Rectal smooth muscle tissue (tissue), 1 donor: ENCODE measurements at regions not wholly inside any gene's neighbourhood (a gene's known extent, or its start where the extent isn't known, plus 50 kb on each side); places are given as distances from the start of the nearest gene placed in this dataset.

Experiments used
- H3K27ac ChIP-seq: one replicate; pipeline ENCODE4 v1.7.0; 2013; ENCODE audit warnings: low read depth, low read length, inconsistent platforms
- H3K27me3 ChIP-seq: one replicate; pipeline ENCODE4 v1.7.0; 2013; ENCODE audit warnings: low read length; ENCODE audit not compliant: control insufficient read depth, insufficient read depth
- H3K36me3 ChIP-seq: one replicate; pipeline ENCODE4 v1.7.0; 2013; ENCODE audit warnings: low read length; ENCODE audit not compliant: control insufficient read depth, insufficient read depth
- H3K4me1 ChIP-seq: one replicate; pipeline ENCODE4 v1.7.0; 2013; ENCODE audit warnings: low read length; ENCODE audit not compliant: control insufficient read depth, insufficient read depth
- H3K4me3 ChIP-seq: one replicate; pipeline ENCODE4 v1.7.0; 2013; ENCODE audit warnings: low read length
- H3K9ac ChIP-seq: one replicate; pipeline ENCODE4 v1.7.0; 2013; ENCODE audit warnings: low read length

- Histone ChIP-seq H3K4me1 (no peaks in the 10 kb centered on the region), H3K27me3 (no peaks in the 10 kb centered on the region), H3K36me3 (no peaks in the 10 kb centered on the region), H3K27ac (no peak overlapping the region), H3K4me3 (no peak overlapping the region), H3K9ac (no peak overlapping the region)
Observed at GRCh38 chr2:151150331-151151320, 111.0 kb downstream of the RBM43 start.

DNA sequence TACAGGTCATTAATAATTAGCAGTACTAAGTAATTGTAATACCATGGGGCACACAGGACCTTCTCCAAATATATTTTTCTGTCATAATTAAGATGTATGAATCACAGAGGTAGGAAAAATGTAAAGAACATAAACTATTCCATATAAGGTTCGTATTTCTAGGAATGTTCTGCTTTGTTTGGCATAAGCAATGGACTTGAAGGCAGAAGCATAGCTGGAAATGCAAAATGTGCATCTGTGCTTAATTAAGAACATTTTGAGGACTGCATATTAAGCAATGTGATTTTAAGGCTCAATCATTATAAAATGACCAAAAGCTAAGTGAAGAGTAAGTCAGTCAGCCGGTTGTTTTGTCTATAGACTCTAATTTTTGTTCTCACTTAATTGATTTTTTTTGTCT, 123.2 kb downstream of the RBM43 start:
- no peak overlapping the region for H3K4me3 ChIP-seq
- H3K36me3 ChIP-seq, result no peaks in the 10 kb centered on the region
- no peak overlapping the region for H3K27ac ChIP-seq
- no peaks in the 10 kb centered on the region for H3K4me1 ChIP-seq
- H3K9ac ChIP-seq, result no peak overlapping the region
- no peaks in the 10 kb centered on the region for H3K27me3 ChIP-seq

DNA sequence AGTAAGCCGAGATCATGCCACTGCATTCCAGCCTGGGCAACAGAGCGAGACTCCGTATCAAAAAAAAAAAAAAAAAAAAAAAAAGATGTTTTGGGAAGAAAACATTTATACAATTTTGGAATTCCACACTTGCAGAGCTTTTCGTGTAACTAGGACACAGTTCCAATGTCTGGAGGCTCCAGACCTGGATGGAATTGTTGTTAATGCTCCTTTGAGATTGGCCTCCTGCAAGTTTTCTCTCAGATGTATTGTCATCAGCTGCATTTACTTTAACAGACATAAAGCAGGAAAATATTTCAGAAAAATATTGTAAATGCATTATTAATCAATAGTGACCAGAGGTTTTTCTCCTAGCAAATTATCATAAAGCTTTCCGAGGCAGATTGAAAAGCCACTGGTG, 124.1 kb downstream of the RBM43 start:
- no peak overlapping the region for H3K4me3 ChIP-seq
- H3K36me3 ChIP-seq, result no peaks in the 10 kb centered on the region
- H3K9ac ChIP-seq, result no peak overlapping the region
- no peaks in the 10 kb centered on the region for H3K4me1 ChIP-seq
- no peak overlapping the region for H3K27ac ChIP-seq
- H3K27me3 ChIP-seq, result no peaks in the 10 kb centered on the region

DNA sequence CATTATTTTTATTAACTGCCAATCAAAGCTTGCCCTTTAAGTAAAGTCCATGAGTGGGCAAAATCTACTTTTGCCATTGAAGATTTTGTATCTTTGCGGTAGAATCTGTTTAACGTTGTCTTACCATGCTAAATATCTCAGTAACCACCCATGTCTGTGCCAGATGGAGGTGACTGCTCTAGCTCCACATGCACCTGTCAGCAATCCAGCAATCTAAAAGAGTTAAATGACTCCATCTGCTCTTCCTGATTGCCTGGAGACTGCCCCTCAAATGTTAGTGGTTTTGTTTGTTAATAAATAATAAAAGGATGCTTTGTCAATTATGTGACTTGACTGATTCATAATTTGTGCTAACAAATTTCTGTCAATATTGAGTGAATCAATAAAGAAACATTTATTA, 141.7 kb downstream of the RBM43 start:
- no peaks in the 10 kb centered on the region for H3K36me3 ChIP-seq
- no peak overlapping the region for H3K4me3 ChIP-seq
- no peak overlapping the region for H3K9ac ChIP-seq
- no peaks in the 10 kb centered on the region for H3K4me1 ChIP-seq
- no peak overlapping the region for H3K27ac ChIP-seq
- H3K27me3 ChIP-seq, result no peaks in the 10 kb centered on the region

DNA sequence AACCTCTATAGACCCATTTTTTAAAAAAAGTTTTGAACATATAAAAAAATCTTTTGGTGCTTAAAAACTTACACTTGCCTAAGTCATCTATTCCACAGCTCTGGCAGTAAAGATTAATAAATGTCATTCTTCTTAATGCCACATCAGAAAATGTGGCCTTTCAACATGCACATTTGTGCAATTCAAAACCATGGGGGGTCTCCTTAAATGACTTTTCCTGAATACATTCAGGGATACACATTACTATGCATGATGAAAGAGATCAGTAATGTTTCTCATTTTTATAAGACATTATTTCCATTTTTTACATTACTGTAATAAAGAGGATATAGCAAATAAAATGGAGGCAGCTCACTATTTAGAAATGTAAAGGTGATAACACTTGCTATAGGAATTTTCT, 142.3 kb downstream of the RBM43 start:
- no peak overlapping the region for H3K4me3 ChIP-seq

GRCh38 chr2:151118269-151118668, 143.4 kb downstream of the RBM43 start:
- no peaks in the 10 kb centered on the region for H3K36me3 ChIP-seq
- H3K9ac ChIP-seq, result no peak overlapping the region
- no peak overlapping the region for H3K27ac ChIP-seq
- no peaks in the 10 kb centered on the region for H3K4me1 ChIP-seq
- H3K4me3 ChIP-seq, result no peak overlapping the region
- H3K27me3 ChIP-seq, result no peaks in the 10 kb centered on the region

More for the DNA sequence above, 142.3 kb downstream of the RBM43 start:
- no peak overlapping the region for H3K27ac ChIP-seq
- no peak overlapping the region for H3K9ac ChIP-seq
- no peaks in the 10 kb centered on the region for H3K36me3 ChIP-seq
- H3K4me1 ChIP-seq, result no peaks in the 10 kb centered on the region
- H3K27me3 ChIP-seq, result no peaks in the 10 kb centered on the region

DNA sequence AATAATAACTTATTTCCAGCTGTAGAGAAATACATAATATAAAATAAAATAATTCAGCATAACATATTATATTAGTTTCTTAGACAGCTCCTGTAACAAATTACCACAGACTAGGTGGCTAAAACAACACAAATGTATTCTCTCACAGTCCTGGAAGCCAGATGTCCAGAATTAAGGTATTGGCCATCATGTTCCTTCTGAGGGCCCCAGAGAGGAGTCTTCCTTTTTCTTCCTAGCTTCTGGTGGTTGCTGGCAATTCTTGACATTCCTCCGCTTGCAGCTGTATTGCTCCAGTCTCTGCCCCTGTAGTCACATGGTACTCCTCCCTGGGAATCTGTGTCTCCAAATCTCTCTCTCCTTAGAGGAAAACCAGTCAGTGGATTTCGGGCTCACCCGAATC, 146.8 kb downstream of the RBM43 start:
- Histone ChIP-seq H3K36me3 (no peaks in the 10 kb centered on the region), H3K9ac (no peak overlapping the region), H3K27me3 (no peaks in the 10 kb centered on the region), H3K27ac (no peak overlapping the region), H3K4me1 (no peaks in the 10 kb centered on the region), H3K4me3 (no peak overlapping the region)

DNA sequence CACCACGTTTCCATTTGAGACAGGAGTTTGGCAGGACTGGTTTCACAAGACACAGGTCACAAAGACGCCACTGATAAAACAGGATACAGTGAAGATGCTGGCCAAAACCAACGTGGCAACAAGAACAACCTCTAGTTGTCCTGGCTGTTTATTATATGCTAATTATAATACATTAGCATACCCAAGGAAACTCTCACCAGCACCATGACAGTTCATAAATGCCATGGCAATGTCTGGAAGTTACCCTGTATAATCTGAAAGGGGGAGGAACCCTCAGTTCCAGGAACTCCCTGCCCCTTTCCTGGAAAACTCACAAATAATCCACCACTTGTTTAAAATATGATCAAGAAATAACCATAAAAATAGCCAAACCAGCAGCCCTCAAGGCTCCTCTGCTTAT, 148.3 kb downstream of the RBM43 start:
- no peak overlapping the region for H3K9ac ChIP-seq
- no peaks in the 10 kb centered on the region for H3K27me3 ChIP-seq
- H3K36me3 ChIP-seq, result no peaks in the 10 kb centered on the region
- H3K4me1 ChIP-seq, result no peaks in the 10 kb centered on the region
- no peak overlapping the region for H3K27ac ChIP-seq
- no peak overlapping the region for H3K4me3 ChIP-seq

DNA sequence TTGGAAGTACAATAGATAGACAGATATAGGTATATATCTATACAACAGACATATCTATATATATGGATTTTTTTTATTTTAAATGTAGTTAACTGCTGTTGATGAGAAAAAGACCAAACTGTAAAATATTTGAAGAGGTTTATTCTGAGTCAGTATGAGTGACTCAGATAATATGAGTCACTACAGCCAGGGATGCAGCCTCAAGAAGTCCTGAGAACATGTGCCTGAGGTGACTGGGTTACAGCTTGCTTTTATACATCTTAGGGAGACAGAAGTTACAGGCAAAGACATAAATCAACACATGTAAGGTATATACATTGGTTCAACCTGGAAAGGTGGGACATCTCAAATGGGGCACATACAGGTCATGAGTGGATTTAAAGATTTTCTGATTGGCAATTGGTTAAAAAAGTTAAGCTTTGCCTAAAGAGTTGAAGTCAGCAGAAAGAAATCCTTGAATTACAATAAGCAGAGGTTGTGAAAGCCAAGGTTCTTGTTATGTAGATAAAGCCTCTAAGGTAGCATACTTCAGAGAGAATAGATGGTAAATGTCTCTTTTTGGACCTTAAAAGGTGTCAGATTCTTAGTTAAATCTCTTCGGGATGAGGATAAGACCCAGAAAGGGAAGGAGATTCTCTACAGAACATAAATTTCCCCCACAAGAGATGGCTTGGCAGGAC, 149.9 kb downstream of the RBM43 start:
- Histone ChIP-seq H3K27me3 (no peaks in the 10 kb centered on the region), H3K9ac (no peak overlapping the region), H3K36me3 (no peaks in the 10 kb centered on the region), H3K4me1 (no peaks in the 10 kb centered on the region), H3K27ac (no peak overlapping the region), H3K4me3 (no peak overlapping the region)

- Histone ChIP-seq H3K27me3 (no peaks in the 10 kb centered on the region), H3K9ac (no peak overlapping the region), H3K27ac (no peak overlapping the region), H3K36me3 (no peaks in the 10 kb centered on the region), H3K4me1 (no peaks in the 10 kb centered on the region), H3K4me3 (no peak overlapping the region)
Observed at GRCh38 chr2:151106805-151107506, 154.7 kb downstream of the RBM43 start.

DNA sequence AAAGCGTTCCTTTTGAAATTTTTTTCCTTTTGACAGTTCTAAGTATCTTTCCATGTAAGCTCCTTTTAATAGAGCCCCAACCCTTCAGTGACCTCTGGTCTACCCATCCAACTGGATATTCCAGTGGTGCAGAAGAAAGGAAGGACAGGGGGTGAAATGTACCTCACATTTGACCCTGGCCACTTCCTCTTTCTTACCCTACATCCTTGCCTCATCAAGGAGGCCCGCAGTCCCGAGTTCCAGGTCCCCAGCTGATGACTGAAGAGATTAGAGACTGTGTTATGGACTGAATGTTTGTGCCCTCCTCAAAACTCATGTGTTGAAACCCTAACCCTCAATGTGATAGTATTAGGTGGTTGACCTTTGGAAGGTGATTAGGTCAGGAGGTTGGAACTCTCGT, 158.1 kb downstream of the RBM43 start:
- no peaks in the 10 kb centered on the region for H3K36me3 ChIP-seq

GRCh38 chr2:151102226-151102625, 159.4 kb downstream of the RBM43 start:
- Histone ChIP-seq H3K36me3 (no peaks in the 10 kb centered on the region), H3K9ac (no peak overlapping the region), H3K27ac (no peak overlapping the region), H3K4me3 (no peak overlapping the region), H3K27me3 (no peaks in the 10 kb centered on the region), H3K4me1 (no peaks in the 10 kb centered on the region)

More for the DNA sequence above, 158.1 kb downstream of the RBM43 start:
- H3K4me1 ChIP-seq, result no peaks in the 10 kb centered on the region
- H3K27ac ChIP-seq, result no peak overlapping the region
- H3K27me3 ChIP-seq, result no peaks in the 10 kb centered on the region
- H3K9ac ChIP-seq, result no peak overlapping the region
- H3K4me3 ChIP-seq, result no peak overlapping the region
